ENCODE measurements at regions not wholly inside any gene's neighbourhood (a gene's known extent, or its start where the extent isn't known, plus 50 kb on each side); places are given as distances from the start of the nearest gene placed in this dataset.
"Not testable (repeated sequence)": the region's sequence is repeated elsewhere in the genome, so short reads cannot be mapped to it uniquely, and the experiment has no call there.

GRCh38 chr18:78268226-78268988 lies 711.2 kb upstream of the SALL3 start:
- Histone ChIP-seq H3K27me3 (replicated peaks; ENCODE audit: insufficient read depth, low read depth, low read length, poor library complexity) (no peaks in the 10 kb centered on the region), H3K36me3 (ENCODE audit: insufficient read depth, low read length, poor library complexity, severe bottlenecking) (no peaks in the 10 kb centered on the region), H3K27ac (ENCODE audit: low read depth, low read length, poor library complexity, severe bottlenecking) (no peak overlapping the region), H3K4me1 (ENCODE audit: insufficient read depth, low read length, poor library complexity, severe bottlenecking) (no peaks in the 10 kb centered on the region), H3K9me3 (ENCODE audit: low read depth, low read length, poor library complexity, severe bottlenecking) (peaks cover 26% of the 10 kb centered on the region), H3K4me3 (ENCODE audit: low read depth, low read length, poor library complexity, severe bottlenecking) (no peak overlapping the region)
- no TSS peak for BruUV-seq (replicated peaks)
- POLR2A ChIA-PET (ENCODE audit: low non-redundant PET) = no interaction called here
- no peak for TF ChIP-seq EZH2 (IDR thresholded peaks at IDR 0.05; ENCODE audit: borderline replicate concordance, low read depth, low read length, poor library complexity, severe bottlenecking)
- TF ChIP-seq CTCF (conservative IDR thresholded peaks at IDR 0.05; ENCODE audit: low read depth, low read length) = no peak
- no peak for DNase-seq (ENCODE audit: low spot score)
- CTCF ChIA-PET = no interaction called here
- intact Hi-C loops (cut with micrococcal nuclease; ENCODE audit: unreplicated experiment) = no loop called here

- no peak for DNase-seq (ENCODE audit: low spot score)
- TF ChIP-seq EZH2 (IDR thresholded peaks at IDR 0.05; ENCODE audit: borderline replicate concordance, low read depth, low read length, poor library complexity, severe bottlenecking) (no peak), CTCF (conservative IDR thresholded peaks at IDR 0.05; ENCODE audit: low read depth, low read length) (no peak)
- no TSS peak for BruUV-seq (replicated peaks)
- CTCF ChIA-PET = no interaction called here
- Histone ChIP-seq H3K4me1 (ENCODE audit: insufficient read depth, low read length, poor library complexity, severe bottlenecking) (no peaks in the 10 kb centered on the region), H3K36me3 (ENCODE audit: insufficient read depth, low read length, poor library complexity, severe bottlenecking) (no peaks in the 10 kb centered on the region), H3K27ac (ENCODE audit: low read depth, low read length, poor library complexity, severe bottlenecking) (no peak overlapping the region), H3K4me3 (ENCODE audit: low read depth, low read length, poor library complexity, severe bottlenecking) (no peak overlapping the region), H3K27me3 (replicated peaks; ENCODE audit: insufficient read depth, low read depth, low read length, poor library complexity) (no peaks in the 10 kb centered on the region), H3K9me3 (ENCODE audit: low read depth, low read length, poor library complexity, severe bottlenecking) (peaks cover 27% of the 10 kb centered on the region)
- intact Hi-C loops (cut with micrococcal nuclease; ENCODE audit: unreplicated experiment) = no loop called here
- POLR2A ChIA-PET (ENCODE audit: low non-redundant PET) = no interaction called here
Observed at GRCh38 chr18:78271790-78272189, 707.8 kb upstream of the SALL3 start.

GRCh38 chr18:78273876-78274275 lies 705.7 kb upstream of the SALL3 start:
- TF ChIP-seq EZH2 (IDR thresholded peaks at IDR 0.05; ENCODE audit: borderline replicate concordance, low read depth, low read length, poor library complexity, severe bottlenecking) = no peak
- TF ChIP-seq CTCF (conservative IDR thresholded peaks at IDR 0.05; ENCODE audit: low read depth, low read length) = no peak
- Histone ChIP-seq H3K27me3 (replicated peaks; ENCODE audit: insufficient read depth, low read depth, low read length, poor library complexity) (no peaks in the 10 kb centered on the region), H3K9me3 (ENCODE audit: low read depth, low read length, poor library complexity, severe bottlenecking) (peaks cover 30% of the 10 kb centered on the region), H3K36me3 (ENCODE audit: insufficient read depth, low read length, poor library complexity, severe bottlenecking) (no peaks in the 10 kb centered on the region), H3K4me1 (ENCODE audit: insufficient read depth, low read length, poor library complexity, severe bottlenecking) (no peaks in the 10 kb centered on the region), H3K27ac (ENCODE audit: low read depth, low read length, poor library complexity, severe bottlenecking) (no peak overlapping the region), H3K4me3 (ENCODE audit: low read depth, low read length, poor library complexity, severe bottlenecking) (no peak overlapping the region)
- ChIA-PET CTCF (no interaction called here), POLR2A (ENCODE audit: low non-redundant PET) (no interaction called here)
- DNase-seq (ENCODE audit: low spot score) = no peak
- intact Hi-C loops (cut with micrococcal nuclease; ENCODE audit: unreplicated experiment) = no loop called here
- BruUV-seq (replicated peaks) = no TSS peak

- DNase-seq (ENCODE audit: low spot score); H3K27me3 ChIP-seq (replicated peaks; ENCODE audit: insufficient read depth, low read depth, low read length, poor library complexity); intact Hi-C loops (cut with micrococcal nuclease; ENCODE audit: unreplicated experiment); H3K4me1 ChIP-seq (ENCODE audit: insufficient read depth, low read length, poor library complexity, severe bottlenecking); CTCF ChIA-PET; H3K4me3 ChIP-seq (ENCODE audit: low read depth, low read length, poor library complexity, severe bottlenecking); POLR2A ChIA-PET (ENCODE audit: low non-redundant PET); BruUV-seq (replicated peaks); H3K27ac ChIP-seq (ENCODE audit: low read depth, low read length, poor library complexity, severe bottlenecking); H3K36me3 ChIP-seq (ENCODE audit: insufficient read depth, low read length, poor library complexity, severe bottlenecking): not testable (repeated sequence)
- peaks cover 30% of the 10 kb centered on the region for H3K9me3 ChIP-seq (ENCODE audit: low read depth, low read length, poor library complexity, severe bottlenecking)
Observed at GRCh38 chr18:78283425-78283824, 696.2 kb upstream of the SALL3 start.
